SK-N-SH (cell line): ENCODE measurements at regions not wholly inside any gene's neighbourhood (a gene's known extent, or its start where the extent isn't known, plus 50 kb on each side); places are given as distances from the start of the nearest gene placed in this dataset.

Experiments
- CHD2 ChIP-seq: fragments of 150-350 bp; IDR thresholded peaks from 2 replicates; pipeline ENCODE4 v1.6.1; 2018; ENCODE audit warnings: low read length; ENCODE audit not compliant: partially characterized antibody
- CTCF ChIP-seq: fragments of 200-600 bp; sonication (generic); IDR thresholded peaks from 2 replicates; pipeline ENCODE4 v1.6.1; 2017; ENCODE audit warnings: antibody characterized with exemption, mild to moderate bottlenecking, moderate library complexity
- EZH2phosphoT487 ChIP-seq: fragments of 200-600 bp; sonication (generic); IDR thresholded peaks from 2 replicates; pipeline ENCODE4 v1.6.1; 2017; ENCODE audit warnings: low read depth, mixed run types, mild to moderate bottlenecking, antibody characterized with exemption, moderate library complexity, borderline replicate concordance
- FOXJ3 ChIP-seq: sonication (generic); formaldehyde crosslinking; IDR thresholded peaks from 2 replicates; pipeline ENCODE4 v1.5.1; 2020; ENCODE audit warnings: mild to moderate bottlenecking, missing genetic modification reagents
- GABPA ChIP-seq: IDR thresholded peaks from 2 replicates; pipeline ENCODE4 v1.4.0; 2012; ENCODE audit warnings: low read depth, mild to moderate bottlenecking
- RCOR1 ChIP-seq: fragments of 150-350 bp; IDR thresholded peaks from 2 replicates; pipeline ENCODE4 v1.6.1; 2017; ENCODE audit warnings: antibody characterized with exemption, low read length
- TCF12 ChIP-seq: IDR thresholded peaks from 2 replicates; pipeline ENCODE4 v1.4.0; 2012
- TEAD4 ChIP-seq: IDR thresholded peaks from 2 replicates; pipeline ENCODE4 v1.4.0; 2012; ENCODE audit warnings: mild to moderate bottlenecking, borderline replicate concordance; ENCODE audit not compliant: insufficient read depth
- YY1 ChIP-seq: IDR thresholded peaks from 2 replicates; pipeline ENCODE4 v1.4.0; 2012; ENCODE audit warnings: low read depth, mild to moderate bottlenecking
- TF ChIP-seq, protein P1 (sequence below): fragments of 150-350 bp; IDR thresholded peaks from 2 replicates; pipeline ENCODE4 v1.6.1; 2017; ENCODE audit warnings: antibody characterized with exemption, low read length, low read depth, borderline replicate concordance
- TF ChIP-seq, protein P2 (sequence below): IDR thresholded peaks from 2 replicates; pipeline ENCODE4 v1.6.1; 2012; ENCODE audit warnings: mild to moderate bottlenecking, low read depth, low read length, moderate library complexity

DNA sequence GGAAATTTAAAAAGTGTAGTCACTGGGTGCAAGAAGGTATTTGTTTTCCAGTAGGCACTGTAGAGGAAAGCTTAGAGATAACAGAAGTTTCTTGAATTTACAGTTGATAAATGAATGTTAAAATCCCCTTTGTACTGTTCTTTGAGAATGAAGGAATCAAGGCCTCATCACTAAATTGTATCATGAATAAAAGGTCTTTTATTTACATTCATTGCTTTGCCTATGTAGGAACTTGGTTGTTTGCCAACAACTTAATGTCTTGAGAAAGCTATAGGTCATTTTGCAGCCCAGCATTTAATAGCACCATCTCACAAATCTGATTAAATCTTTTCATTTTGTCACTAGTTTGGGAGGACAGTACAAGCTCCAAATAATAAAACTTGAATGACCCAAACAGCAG is 213.9 kb upstream of the ITGA4 start:
- no peak for TF ChIP-seq EZH2phosphoT487
- TF ChIP-seq, protein P1, sequence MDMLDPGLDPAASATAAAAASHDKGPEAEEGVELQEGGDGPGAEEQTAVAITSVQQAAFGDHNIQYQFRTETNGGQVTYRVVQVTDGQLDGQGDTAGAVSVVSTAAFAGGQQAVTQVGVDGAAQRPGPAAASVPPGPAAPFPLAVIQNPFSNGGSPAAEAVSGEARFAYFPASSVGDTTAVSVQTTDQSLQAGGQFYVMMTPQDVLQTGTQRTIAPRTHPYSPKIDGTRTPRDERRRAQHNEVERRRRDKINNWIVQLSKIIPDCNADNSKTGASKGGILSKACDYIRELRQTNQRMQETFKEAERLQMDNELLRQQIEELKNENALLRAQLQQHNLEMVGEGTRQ: no peak
- TF ChIP-seq CTCF: no peak
- TF ChIP-seq GABPA: no peak
- TF ChIP-seq, protein P2, sequence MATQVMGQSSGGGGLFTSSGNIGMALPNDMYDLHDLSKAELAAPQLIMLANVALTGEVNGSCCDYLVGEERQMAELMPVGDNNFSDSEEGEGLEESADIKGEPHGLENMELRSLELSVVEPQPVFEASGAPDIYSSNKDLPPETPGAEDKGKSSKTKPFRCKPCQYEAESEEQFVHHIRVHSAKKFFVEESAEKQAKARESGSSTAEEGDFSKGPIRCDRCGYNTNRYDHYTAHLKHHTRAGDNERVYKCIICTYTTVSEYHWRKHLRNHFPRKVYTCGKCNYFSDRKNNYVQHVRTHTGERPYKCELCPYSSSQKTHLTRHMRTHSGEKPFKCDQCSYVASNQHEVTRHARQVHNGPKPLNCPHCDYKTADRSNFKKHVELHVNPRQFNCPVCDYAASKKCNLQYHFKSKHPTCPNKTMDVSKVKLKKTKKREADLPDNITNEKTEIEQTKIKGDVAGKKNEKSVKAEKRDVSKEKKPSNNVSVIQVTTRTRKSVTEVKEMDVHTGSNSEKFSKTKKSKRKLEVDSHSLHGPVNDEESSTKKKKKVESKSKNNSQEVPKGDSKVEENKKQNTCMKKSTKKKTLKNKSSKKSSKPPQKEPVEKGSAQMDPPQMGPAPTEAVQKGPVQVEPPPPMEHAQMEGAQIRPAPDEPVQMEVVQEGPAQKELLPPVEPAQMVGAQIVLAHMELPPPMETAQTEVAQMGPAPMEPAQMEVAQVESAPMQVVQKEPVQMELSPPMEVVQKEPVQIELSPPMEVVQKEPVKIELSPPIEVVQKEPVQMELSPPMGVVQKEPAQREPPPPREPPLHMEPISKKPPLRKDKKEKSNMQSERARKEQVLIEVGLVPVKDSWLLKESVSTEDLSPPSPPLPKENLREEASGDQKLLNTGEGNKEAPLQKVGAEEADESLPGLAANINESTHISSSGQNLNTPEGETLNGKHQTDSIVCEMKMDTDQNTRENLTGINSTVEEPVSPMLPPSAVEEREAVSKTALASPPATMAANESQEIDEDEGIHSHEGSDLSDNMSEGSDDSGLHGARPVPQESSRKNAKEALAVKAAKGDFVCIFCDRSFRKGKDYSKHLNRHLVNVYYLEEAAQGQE: no peak
- no peak for TF ChIP-seq YY1
- no peak for TF ChIP-seq RCOR1
- TF ChIP-seq TEAD4: no peak
- no peak for TF ChIP-seq TCF12
- TF ChIP-seq FOXJ3 (CRISPR knock-in tag): no peak
- TF ChIP-seq CHD2: no peak
